ENCODE measurements at regions not wholly inside any gene's neighbourhood (a gene's known extent, or its start where the extent isn't known, plus 50 kb on each side); places are given as distances from the start of the nearest gene placed in this dataset.

DNA sequence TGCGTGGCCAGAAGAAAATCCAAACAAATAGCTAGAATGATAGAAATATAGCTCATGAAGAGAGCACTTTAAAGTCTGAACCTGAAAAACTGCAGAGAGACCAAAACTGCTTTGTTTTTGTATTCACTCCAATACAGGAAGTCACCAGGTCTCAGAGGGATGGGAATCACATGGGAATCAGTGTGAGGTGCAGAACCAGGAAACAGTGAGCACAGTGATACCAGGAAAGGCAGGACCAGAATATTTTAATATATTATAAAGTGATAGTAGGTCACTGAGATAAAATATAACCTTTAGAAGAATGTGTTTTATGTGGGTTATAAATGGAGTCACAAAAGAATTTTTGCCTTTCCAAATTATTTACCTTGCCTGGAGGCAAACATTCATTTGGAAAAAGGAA lies 277.3 kb downstream of the CASP12 start:
- no peaks in the 10 kb centered on the region for H3K27me3 ChIP-seq (replicated peaks in 1 of 7)
- DNase-seq = no peak
- no peaks in the 10 kb centered on the region for H3K36me3 ChIP-seq
- H3K27ac ChIP-seq = no peak overlapping the region
- intact Hi-C loops (cut with DNase I; ENCODE audit: low total_unique reads) = no loop called here
- no peaks in the 10 kb centered on the region for H3K4me1 ChIP-seq
- H3K9me3 ChIP-seq = peaks cover 0 to 3% (median 0%) of the 10 kb centered on the region in 8 donors
- 90 to 97% (median 92%) methylated on average over 1 of the region's 1 CpG for WGBS, 5 donors
- no peak overlapping the region for H3K4me3 ChIP-seq
- TF ChIP-seq, protein P1, sequence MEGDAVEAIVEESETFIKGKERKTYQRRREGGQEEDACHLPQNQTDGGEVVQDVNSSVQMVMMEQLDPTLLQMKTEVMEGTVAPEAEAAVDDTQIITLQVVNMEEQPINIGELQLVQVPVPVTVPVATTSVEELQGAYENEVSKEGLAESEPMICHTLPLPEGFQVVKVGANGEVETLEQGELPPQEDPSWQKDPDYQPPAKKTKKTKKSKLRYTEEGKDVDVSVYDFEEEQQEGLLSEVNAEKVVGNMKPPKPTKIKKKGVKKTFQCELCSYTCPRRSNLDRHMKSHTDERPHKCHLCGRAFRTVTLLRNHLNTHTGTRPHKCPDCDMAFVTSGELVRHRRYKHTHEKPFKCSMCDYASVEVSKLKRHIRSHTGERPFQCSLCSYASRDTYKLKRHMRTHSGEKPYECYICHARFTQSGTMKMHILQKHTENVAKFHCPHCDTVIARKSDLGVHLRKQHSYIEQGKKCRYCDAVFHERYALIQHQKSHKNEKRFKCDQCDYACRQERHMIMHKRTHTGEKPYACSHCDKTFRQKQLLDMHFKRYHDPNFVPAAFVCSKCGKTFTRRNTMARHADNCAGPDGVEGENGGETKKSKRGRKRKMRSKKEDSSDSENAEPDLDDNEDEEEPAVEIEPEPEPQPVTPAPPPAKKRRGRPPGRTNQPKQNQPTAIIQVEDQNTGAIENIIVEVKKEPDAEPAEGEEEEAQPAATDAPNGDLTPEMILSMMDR (IDR thresholded peaks at IDR 0.05 in 8 of 11, conservative IDR thresholded peaks at IDR 0.05 in 3 of 11) = no peak
- TF ChIP-seq POLR2A (IDR thresholded peaks at IDR 0.05) = no peak
- TF ChIP-seq POLR2AphosphoS5 (IDR thresholded peaks at IDR 0.05) = no peak

DNA sequence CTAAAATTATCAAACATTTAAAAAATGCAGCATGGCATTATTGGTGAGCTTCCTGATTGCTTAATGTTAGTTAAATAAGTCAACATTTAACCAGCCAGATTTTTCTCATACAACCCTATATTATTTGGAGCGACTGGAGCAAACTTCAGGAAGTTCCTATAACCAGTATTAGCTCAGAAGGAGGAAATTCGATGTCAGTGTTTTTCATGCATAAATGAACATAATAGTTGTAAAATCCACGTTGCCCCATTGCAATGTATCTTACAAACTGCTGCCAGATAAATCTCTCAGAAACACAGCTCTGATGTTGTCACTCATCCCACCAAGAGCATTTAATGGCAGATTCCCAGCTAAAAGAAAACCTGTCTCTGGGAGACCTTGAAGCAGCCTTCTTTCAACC lies 278.5 kb downstream of the CASP12 start:
- no peaks in the 10 kb centered on the region for H3K27me3 ChIP-seq (replicated peaks in 1 of 7)
- WGBS, 5 donors = 29 to 49% (median 40%) methylated on average over 3 of the region's 3 CpGs
- intact Hi-C loops (cut with DNase I; ENCODE audit: low total_unique reads) = no loop called here
- no peak for TF ChIP-seq POLR2AphosphoS5 (IDR thresholded peaks at IDR 0.05)
- TF ChIP-seq, protein P1 (IDR thresholded peaks at IDR 0.05 in 8 of 11, conservative IDR thresholded peaks at IDR 0.05 in 3 of 11) = no peak
- TF ChIP-seq POLR2A (IDR thresholded peaks at IDR 0.05) = no peak
- peaks cover 0 to 3% (median 0%) of the 10 kb centered on the region in 8 donors for H3K9me3 ChIP-seq
- no peaks in the 10 kb centered on the region for H3K4me1 ChIP-seq
- H3K36me3 ChIP-seq = no peaks in the 10 kb centered on the region
- H3K27ac ChIP-seq = no peak overlapping the region
- no peak overlapping the region for H3K4me3 ChIP-seq
- DNase-seq = no peak

DNA sequence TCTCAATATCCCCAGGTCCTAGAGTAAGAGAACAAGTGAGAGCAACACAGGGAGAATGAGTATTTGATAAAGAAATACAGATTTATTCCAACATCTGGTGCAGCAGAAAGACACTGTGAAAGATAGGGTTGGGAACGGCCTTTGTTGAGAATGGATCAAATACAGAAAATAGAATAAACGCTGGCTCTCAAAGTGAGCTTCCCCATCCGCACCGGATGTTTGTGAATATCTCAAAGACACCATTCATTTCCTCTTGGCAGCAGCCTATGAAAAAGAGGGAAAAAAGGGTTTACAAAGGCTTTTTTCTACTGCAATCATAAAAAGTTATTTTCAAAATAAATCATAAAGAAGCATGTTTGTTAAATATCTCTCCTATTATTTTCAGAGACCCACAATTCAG lies 279.3 kb downstream of the CASP12 start:
- no peak for DNase-seq
- TF ChIP-seq, protein P1 (IDR thresholded peaks at IDR 0.05 in 8 of 11, conservative IDR thresholded peaks at IDR 0.05 in 3 of 11) = no peak
- no peak for TF ChIP-seq POLR2AphosphoS5 (IDR thresholded peaks at IDR 0.05)
- TF ChIP-seq POLR2A (IDR thresholded peaks at IDR 0.05) = no peak
- peaks cover 0 to 3% (median 0%) of the 10 kb centered on the region in 8 donors for H3K9me3 ChIP-seq
- intact Hi-C loops (cut with DNase I; ENCODE audit: low total_unique reads) = no loop called here
- H3K27ac ChIP-seq = no peak overlapping the region
- H3K36me3 ChIP-seq = no peaks in the 10 kb centered on the region
- H3K4me3 ChIP-seq = no peak overlapping the region
- H3K27me3 ChIP-seq (replicated peaks in 1 of 7) = no peaks in the 10 kb centered on the region
- no peaks in the 10 kb centered on the region for H3K4me1 ChIP-seq
- WGBS, 5 donors = 55 to 77% (median 64%) methylated on average over 4 of the region's 4 CpGs

DNA sequence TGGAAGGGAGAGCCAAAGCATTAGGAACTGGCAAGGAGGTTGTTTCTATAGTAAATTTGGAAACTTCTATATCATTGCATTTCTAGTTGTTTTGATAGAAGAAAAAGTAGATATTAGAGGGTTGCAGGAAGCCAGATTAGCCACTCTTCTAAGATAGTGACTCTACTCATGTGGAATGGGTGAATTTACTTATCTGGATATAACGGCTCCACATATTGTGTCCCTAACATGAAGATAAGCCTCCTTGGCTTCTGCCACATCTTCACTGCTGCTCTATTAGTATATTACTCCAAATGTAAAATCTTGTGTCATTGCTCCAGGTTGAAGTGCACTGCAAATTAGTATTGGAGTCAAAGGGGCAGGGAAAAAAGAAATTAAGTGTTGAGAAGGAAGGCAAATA lies 283.3 kb downstream of the CASP12 start:
- no peak for DNase-seq

More for the DNA sequence above, 283.3 kb downstream of the CASP12 start:
- no peak overlapping the region for H3K27ac ChIP-seq
- WGBS, 5 donors = 91 to 100% (median 97%) methylated on average over 1 of the region's 1 CpG
- H3K36me3 ChIP-seq = no peaks in the 10 kb centered on the region
- no peak overlapping the region for H3K4me3 ChIP-seq
- intact Hi-C loops (cut with DNase I; ENCODE audit: low total_unique reads) = no loop called here
- peaks cover 0 to 4% (median 2%) of the 10 kb centered on the region in 6 donors for H3K4me1 ChIP-seq
- H3K27me3 ChIP-seq (replicated peaks in 1 of 7) = no peaks in the 10 kb centered on the region
- peaks cover 0 to 3% (median 0%) of the 10 kb centered on the region in 8 donors for H3K9me3 ChIP-seq
- TF ChIP-seq POLR2A (IDR thresholded peaks at IDR 0.05) = no peak
- no peak for TF ChIP-seq POLR2AphosphoS5 (IDR thresholded peaks at IDR 0.05)
- TF ChIP-seq, protein P1 (IDR thresholded peaks at IDR 0.05 in 8 of 11, conservative IDR thresholded peaks at IDR 0.05 in 3 of 11) = no peak
